K562 (cell line): ENCODE measurements at regions not wholly inside any gene's neighbourhood (a gene's known extent, or its start where the extent isn't known, plus 50 kb on each side); places are given as distances from the start of the nearest gene placed in this dataset.
"Not testable (repeated sequence)": the region's sequence is repeated elsewhere in the genome, so short reads cannot be mapped to it uniquely, and the experiment has no call there.

Source experiments
- MTA3 ChIP-seq: fragments of 450-650 bp; formaldehyde crosslinking; IDR thresholded peaks from 2 replicates; pipeline ENCODE4 v1.6.1; 2017; ENCODE audit warnings: mild to moderate bottlenecking, borderline replicate concordance
- SMC3 ChIP-seq: conservative IDR thresholded peaks from 2 replicates; pipeline ENCODE4 v1.6.1; 2011; ENCODE audit warnings: low read depth, low read length, improper control_type of control experiment; ENCODE audit not compliant: insufficient read depth
- THRA ChIP-seq: fragments of 450-650 bp; IDR thresholded peaks from 2 replicates; pipeline ENCODE4 v1.6.1; 2017; ENCODE audit warnings: mild to moderate bottlenecking, moderate library complexity

- not testable (repeated sequence) for TF ChIP-seq MTA3, SMC3, THRA
These were observed 85.4 kb upstream of the TMEM170B start for GRCh38 chr6:11452106-11452505.
